ENCODE measurements at regions not wholly inside any gene's neighbourhood (a gene's known extent, or its start where the extent isn't known, plus 50 kb on each side); places are given as distances from the start of the nearest gene placed in this dataset.

DNA sequence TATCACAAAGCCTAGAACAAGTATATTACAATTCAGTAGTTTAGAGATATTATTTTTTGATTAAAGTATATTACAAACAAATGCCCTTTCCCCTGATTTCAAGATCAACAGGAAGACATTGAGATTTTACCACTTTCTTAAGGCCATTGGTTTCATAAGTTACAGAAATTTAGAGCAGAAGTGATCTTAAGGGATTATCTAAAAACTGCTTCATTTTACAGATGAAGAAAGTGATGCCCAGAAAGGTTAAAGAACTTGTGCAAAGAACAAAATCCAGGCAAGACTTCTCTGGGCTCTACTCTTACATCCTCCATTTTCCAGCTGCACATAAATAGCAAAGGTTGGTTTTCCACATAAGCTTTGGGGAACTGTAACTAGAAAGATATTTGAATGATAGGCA lies 87.5 kb downstream of the DUSP6 start:
- Histone ChIP-seq H3K9ac (no peak overlapping the region), H3K79me2 (no peaks in the 10 kb centered on the region), H2AFZ (no peak overlapping the region), H3K27me3 (ENCODE audit: control insufficient read depth, insufficient read depth, low read length) (no peaks in the 10 kb centered on the region), H3K4me1 (no peaks in the 10 kb centered on the region), H3K4me2 (ENCODE audit: low read length) (no peak overlapping the region), H3K4me3 (ENCODE audit: low read depth, low read length) (no peak overlapping the region), H3K36me3 (ENCODE audit: control insufficient read depth, insufficient read depth, low read length) (no peaks in the 10 kb centered on the region), H3K27ac (no peak overlapping the region), H3K9me3 (ENCODE audit: control insufficient read depth, low read length) (no peaks in the 10 kb centered on the region)
- TF ChIP-seq, protein P1, sequence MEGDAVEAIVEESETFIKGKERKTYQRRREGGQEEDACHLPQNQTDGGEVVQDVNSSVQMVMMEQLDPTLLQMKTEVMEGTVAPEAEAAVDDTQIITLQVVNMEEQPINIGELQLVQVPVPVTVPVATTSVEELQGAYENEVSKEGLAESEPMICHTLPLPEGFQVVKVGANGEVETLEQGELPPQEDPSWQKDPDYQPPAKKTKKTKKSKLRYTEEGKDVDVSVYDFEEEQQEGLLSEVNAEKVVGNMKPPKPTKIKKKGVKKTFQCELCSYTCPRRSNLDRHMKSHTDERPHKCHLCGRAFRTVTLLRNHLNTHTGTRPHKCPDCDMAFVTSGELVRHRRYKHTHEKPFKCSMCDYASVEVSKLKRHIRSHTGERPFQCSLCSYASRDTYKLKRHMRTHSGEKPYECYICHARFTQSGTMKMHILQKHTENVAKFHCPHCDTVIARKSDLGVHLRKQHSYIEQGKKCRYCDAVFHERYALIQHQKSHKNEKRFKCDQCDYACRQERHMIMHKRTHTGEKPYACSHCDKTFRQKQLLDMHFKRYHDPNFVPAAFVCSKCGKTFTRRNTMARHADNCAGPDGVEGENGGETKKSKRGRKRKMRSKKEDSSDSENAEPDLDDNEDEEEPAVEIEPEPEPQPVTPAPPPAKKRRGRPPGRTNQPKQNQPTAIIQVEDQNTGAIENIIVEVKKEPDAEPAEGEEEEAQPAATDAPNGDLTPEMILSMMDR (IDR thresholded peaks at IDR 0.05) = no peak

DNA sequence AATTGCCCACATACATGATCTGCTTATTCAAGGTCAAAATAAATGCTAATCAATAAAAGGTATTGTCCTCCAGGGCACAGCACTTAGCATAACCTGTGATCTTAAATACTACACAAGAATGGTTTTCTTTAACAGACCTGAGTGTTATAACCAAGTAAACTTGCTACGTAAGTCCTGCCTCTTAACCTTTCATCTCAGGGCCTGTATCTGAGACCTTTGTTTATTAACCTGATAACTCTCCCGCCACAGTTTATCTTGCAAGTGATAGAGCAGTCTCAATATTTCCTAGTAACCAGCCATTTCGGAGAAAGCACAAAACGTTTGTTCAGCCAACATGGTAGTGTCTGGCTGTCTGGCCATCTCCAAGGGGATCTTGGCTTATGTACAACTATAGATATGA lies 88.4 kb downstream of the DUSP6 start:
- Histone ChIP-seq H3K79me2 (no peaks in the 10 kb centered on the region), H3K27me3 (ENCODE audit: control insufficient read depth, insufficient read depth, low read length) (no peaks in the 10 kb centered on the region), H2AFZ (no peak overlapping the region), H3K4me1 (no peaks in the 10 kb centered on the region), H3K9ac (no peak overlapping the region), H3K4me2 (ENCODE audit: low read length) (no peak overlapping the region), H3K9me3 (ENCODE audit: control insufficient read depth, low read length) (no peaks in the 10 kb centered on the region), H3K27ac (no peak overlapping the region), H3K36me3 (ENCODE audit: control insufficient read depth, insufficient read depth, low read length) (no peaks in the 10 kb centered on the region), H3K4me3 (ENCODE audit: low read depth, low read length) (no peak overlapping the region)
- TF ChIP-seq, protein P1 (IDR thresholded peaks at IDR 0.05) = no peak

DNA sequence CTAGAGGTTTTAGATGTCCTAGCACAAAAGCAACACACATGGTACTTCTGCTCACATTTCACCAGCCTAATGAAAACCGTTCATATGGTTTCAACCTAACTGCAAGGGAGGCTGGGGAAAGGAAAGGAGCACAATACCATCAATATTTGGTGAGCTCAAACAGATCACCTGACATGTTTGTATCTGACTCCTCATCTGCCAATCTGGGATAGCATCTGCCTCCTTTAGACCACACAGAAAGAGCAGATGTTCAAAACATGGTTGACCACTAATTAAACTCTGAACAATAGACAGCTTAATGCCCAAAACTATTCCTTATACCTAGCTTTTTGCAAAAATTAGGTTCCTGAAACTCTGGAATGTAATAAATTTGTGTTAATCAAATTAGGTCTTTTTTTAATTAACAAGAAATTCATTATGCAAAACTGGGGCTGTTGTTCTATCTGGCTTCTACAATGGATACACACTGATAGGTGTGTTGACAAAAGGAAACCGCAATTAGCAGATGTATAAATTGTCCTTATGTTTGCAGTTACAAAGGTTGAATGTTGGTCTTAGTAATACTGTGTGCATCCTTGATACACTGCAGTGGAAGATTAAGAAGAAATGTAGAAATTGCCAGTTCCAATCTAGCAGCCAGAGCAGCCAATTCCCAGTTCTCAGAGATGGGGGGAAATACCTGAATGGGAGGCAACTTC lies 89.3 kb downstream of the DUSP6 start:
- TF ChIP-seq, protein P1 (IDR thresholded peaks at IDR 0.05) = no peak
- Histone ChIP-seq H3K4me1 (no peaks in the 10 kb centered on the region), H3K9me3 (ENCODE audit: control insufficient read depth, low read length) (no peaks in the 10 kb centered on the region), H2AFZ (no peak overlapping the region), H3K36me3 (ENCODE audit: control insufficient read depth, insufficient read depth, low read length) (no peaks in the 10 kb centered on the region), H3K4me2 (ENCODE audit: low read length) (no peak overlapping the region), H3K9ac (no peak overlapping the region), H3K27ac (no peak overlapping the region), H3K4me3 (ENCODE audit: low read depth, low read length) (no peak overlapping the region), H3K27me3 (ENCODE audit: control insufficient read depth, insufficient read depth, low read length) (no peaks in the 10 kb centered on the region), H3K79me2 (no peaks in the 10 kb centered on the region)

DNA sequence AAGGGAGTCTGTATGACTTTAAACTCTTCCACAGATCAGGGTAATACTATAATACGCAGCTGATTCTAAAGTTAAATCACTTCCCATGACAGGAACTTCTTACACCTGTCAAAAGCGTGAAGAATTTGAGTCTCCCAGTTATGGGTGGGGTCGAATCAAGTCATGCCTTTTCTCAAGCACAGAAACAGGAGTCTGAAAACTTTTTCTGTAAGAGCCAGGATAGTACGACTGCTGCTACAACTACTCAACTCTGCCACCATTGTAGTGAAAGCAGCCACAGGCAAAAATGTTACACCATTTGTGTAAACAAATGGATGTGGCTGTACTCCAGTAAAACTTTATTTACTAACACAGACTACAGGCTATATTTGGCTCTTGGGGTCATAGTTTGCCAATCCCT lies 90.3 kb downstream of the DUSP6 start:
- Histone ChIP-seq H3K9me3 (ENCODE audit: control insufficient read depth, low read length) (no peaks in the 10 kb centered on the region), H3K4me2 (ENCODE audit: low read length) (no peak overlapping the region), H3K27ac (no peak overlapping the region), H2AFZ (peak overlapping the region; percentile 43), H3K36me3 (ENCODE audit: control insufficient read depth, insufficient read depth, low read length) (no peaks in the 10 kb centered on the region), H3K9ac (no peak overlapping the region), H3K79me2 (no peaks in the 10 kb centered on the region), H3K4me3 (ENCODE audit: low read depth, low read length) (no peak overlapping the region), H3K27me3 (ENCODE audit: control insufficient read depth, insufficient read depth, low read length) (no peaks in the 10 kb centered on the region), H3K4me1 (no peaks in the 10 kb centered on the region)
- TF ChIP-seq, protein P1 (IDR thresholded peaks at IDR 0.05) = no peak
